ENCODE measurements at regions not wholly inside any gene's neighbourhood (a gene's known extent, or its start where the extent isn't known, plus 50 kb on each side); places are given as distances from the start of the nearest gene placed in this dataset.

DNA sequence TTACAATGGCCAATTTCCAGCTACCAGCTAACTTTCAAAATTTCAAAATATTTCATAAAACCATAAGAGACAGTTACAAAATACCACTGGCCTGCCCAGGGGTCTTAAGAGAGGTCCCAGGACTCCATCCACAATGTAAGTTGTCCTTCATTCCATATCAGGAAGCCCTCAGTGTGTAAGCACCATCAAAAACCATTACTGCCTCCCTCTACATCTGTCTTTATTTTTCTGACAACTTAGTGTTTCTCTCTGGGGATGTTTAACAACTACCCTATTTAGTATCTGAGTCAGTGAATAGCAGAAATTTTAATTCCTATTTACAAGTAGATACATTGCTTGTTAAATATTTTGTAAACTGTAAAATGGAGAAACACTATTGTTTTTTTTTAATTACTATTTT is 339.3 kb upstream of the ADAMTS5 start:
- POLR2A ChIA-PET = no interaction called here

GRCh38 chr21:27301220-27301619 is 334.3 kb upstream of the ADAMTS5 start:
- ChIA-PET POLR2A (no interaction called here), CTCF (no interaction called here)
- DNase-seq (ENCODE audit: extremely low spot score) = no peak
- TF ChIP-seq CTCF (IDR thresholded peaks at IDR 0.05; ENCODE audit: control extremely low read depth, extremely low read depth, low read depth, missing control alignments) = no peak

More for the DNA sequence above, 339.3 kb upstream of the ADAMTS5 start:
- CTCF ChIA-PET = interaction anchor here (2.5 kb wide), 1 partner anchor 9 kb away, joined by 10 read pairs; no protein-coding TSS in a partner anchor
- no peak for DNase-seq (ENCODE audit: extremely low spot score)
- TF ChIP-seq CTCF (IDR thresholded peaks at IDR 0.05; ENCODE audit: control extremely low read depth, extremely low read depth, low read depth, missing control alignments) = no peak

- TF ChIP-seq CTCF (IDR thresholded peaks at IDR 0.05; ENCODE audit: control extremely low read depth, extremely low read depth, low read depth, missing control alignments) = no peak
- ChIA-PET POLR2A (no interaction called here), CTCF (no interaction called here)
- no peak for DNase-seq (ENCODE audit: extremely low spot score)
These were observed 333.9 kb upstream of the ADAMTS5 start for GRCh38 chr21:27300770-27301169.

DNA sequence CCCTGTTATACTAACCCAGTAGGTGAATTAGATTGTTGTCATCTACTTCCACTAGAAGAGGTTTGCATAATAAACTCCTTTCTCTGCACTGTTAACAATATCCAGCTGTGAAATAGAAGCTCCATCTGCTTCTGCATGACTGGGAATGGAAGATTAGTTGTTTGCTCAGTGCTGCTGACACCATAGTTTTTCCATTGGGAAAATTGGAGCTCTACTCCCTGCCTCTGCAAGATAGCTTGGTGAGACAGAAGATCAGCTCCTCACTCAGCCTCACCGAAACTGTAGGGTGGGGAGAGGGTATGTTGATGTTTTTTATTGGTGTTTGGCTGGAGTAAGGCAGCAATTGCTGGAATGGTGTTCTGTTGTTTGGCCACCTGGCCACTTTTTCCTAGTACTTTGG is 331.6 kb upstream of the ADAMTS5 start:
- TF ChIP-seq CTCF (IDR thresholded peaks at IDR 0.05; ENCODE audit: control extremely low read depth, extremely low read depth, low read depth, missing control alignments) = no peak
- ChIA-PET CTCF (no interaction called here), POLR2A (no interaction called here)
- no peak for DNase-seq (ENCODE audit: extremely low spot score)

- no peak for TF ChIP-seq CTCF (IDR thresholded peaks at IDR 0.05; ENCODE audit: control extremely low read depth, extremely low read depth, low read depth, missing control alignments)
- ChIA-PET CTCF (no interaction called here), POLR2A (no interaction called here)
- no peak for DNase-seq (ENCODE audit: extremely low spot score)
These were observed 326.4 kb upstream of the ADAMTS5 start for GRCh38 chr21:27293239-27293638.

DNA sequence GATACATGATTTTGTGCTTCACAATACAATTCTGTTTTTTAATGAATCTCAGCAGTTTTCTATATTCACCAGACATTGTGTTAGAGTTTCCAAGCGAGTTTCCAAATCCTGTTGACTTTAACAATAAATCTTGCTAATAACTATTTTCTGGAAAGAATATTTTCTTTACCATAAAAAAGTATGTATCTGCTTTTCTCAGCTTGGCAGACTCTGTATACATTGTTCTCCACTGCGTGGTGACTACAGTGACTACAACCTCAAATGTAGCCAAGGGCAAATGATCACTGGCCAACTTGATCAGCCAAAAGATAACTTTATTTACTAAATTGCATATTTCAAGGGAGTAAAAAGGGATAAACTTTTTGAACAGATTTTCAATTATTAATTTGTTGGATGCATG is 325.9 kb upstream of the ADAMTS5 start:
- POLR2A ChIA-PET = no interaction called here

More for the DNA sequence above, 325.9 kb upstream of the ADAMTS5 start:
- no peak for DNase-seq (ENCODE audit: extremely low spot score)
- TF ChIP-seq CTCF (IDR thresholded peaks at IDR 0.05; ENCODE audit: control extremely low read depth, extremely low read depth, low read depth, missing control alignments) = no peak
- CTCF ChIA-PET = no interaction called here
